HUES48 (cell line): ENCODE measurements at regions not wholly inside any gene's neighbourhood (a gene's known extent, or its start where the extent isn't known, plus 50 kb on each side); places are given as distances from the start of the nearest gene placed in this dataset.

Source experiments
- H3K27ac ChIP-seq: one replicate; pipeline ENCODE4 v1.7.0; 2013; ENCODE audit warnings: low read depth, low read length, inconsistent platforms
- H3K27me3 ChIP-seq: 2 replicates; pipeline ENCODE4 v1.6.1; 2013; ENCODE audit warnings: mild to moderate bottlenecking, low read length; ENCODE audit not compliant: control insufficient read depth, insufficient read depth
- H3K36me3 ChIP-seq: 2 replicates; pipeline ENCODE4 v1.6.1; 2013; ENCODE audit warnings: low read length; ENCODE audit not compliant: control insufficient read depth, insufficient read depth
- H3K4me1 ChIP-seq: 2 replicates; pipeline ENCODE4 v1.6.1; 2013; ENCODE audit warnings: mild to moderate bottlenecking, low read length; ENCODE audit not compliant: control insufficient read depth, insufficient read depth
- H3K4me3 ChIP-seq: 2 replicates; pipeline ENCODE4 v1.5.1; 2013; ENCODE audit warnings: mild to moderate bottlenecking, low read depth, low read length
- H3K9ac ChIP-seq: 2 replicates; pipeline ENCODE4 v1.6.1; 2013; ENCODE audit warnings: mild to moderate bottlenecking, low read depth, low read length, moderate library complexity
- H3K9me3 ChIP-seq: 2 replicates; pipeline ENCODE4 v1.6.1; 2013; ENCODE audit warnings: low read length; ENCODE audit not compliant: control insufficient read depth, insufficient read depth

GRCh38 chr14:89576960-89577359, 159.9 kb upstream of the FOXN3 start:
- Histone ChIP-seq H3K27ac (peak overlapping the region; percentile 72), H3K9ac (0 out of 2 replicates have a peak overlapping the region, but pooled peaks have one; percentile 28), H3K36me3 (peaks cover 12% of the 10 kb centered on the region), H3K4me3 (peak overlapping the region; percentile 19; the same call in 1 of the 2 replicates), H3K9me3 (no peaks in the 10 kb centered on the region), H3K27me3 (no peaks in the 10 kb centered on the region), H3K4me1 (peaks cover 43% of the 10 kb centered on the region)

GRCh38 chr14:89576145-89576927, 159.3 kb upstream of the FOXN3 start:
- 0 out of 2 replicates have a peak overlapping the region, but pooled peaks have one; percentile 28 for H3K9ac ChIP-seq
- peak overlapping the region; percentile 72 for H3K27ac ChIP-seq
- H3K27me3 ChIP-seq, result no peaks in the 10 kb centered on the region
- no peaks in the 10 kb centered on the region for H3K9me3 ChIP-seq
- peak overlapping the region; percentile 19; the same call in 1 of the 2 replicates for H3K4me3 ChIP-seq
- peaks cover 43% of the 10 kb centered on the region for H3K4me1 ChIP-seq
- peaks cover 6% of the 10 kb centered on the region for H3K36me3 ChIP-seq

DNA sequence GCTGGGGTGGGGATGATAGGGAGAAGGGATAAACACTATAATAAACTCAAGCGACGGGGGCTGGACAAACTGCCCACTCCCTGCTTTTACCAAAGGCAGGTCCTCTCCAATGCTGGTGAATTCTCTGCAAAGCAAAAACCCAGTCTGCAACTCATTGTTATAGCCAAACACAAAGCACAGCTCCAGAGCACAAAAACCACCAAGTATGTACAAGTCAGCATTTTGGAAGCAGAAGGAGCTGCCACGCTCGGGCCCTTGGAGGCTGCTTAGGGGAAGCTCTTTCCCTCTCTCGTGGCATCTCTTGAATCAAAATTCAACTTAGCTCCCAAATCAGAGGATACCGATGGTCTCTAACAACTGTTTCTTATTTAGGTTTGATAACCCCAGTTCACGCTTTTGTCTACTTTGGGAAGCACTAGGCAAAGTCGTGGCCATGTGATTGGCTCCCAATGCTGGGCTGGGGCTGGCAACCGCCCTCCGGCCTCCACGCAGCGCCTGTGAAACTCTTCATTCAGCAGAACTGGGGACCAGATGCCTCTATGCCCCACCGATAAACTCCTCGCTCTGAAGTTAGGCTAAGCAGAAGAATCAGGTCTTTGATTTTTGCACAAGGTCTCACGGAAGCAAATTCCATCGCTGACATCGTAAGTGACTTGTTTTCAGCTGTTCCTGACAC, 158.5 kb upstream of the FOXN3 start:
- H3K4me3 ChIP-seq, result no peak overlapping the region
- H3K9me3 ChIP-seq, result no peaks in the 10 kb centered on the region
- H3K9ac ChIP-seq, result no peak overlapping the region
- no peaks in the 10 kb centered on the region for H3K36me3 ChIP-seq
- no peaks in the 10 kb centered on the region for H3K27me3 ChIP-seq
- H3K27ac ChIP-seq, result no peak overlapping the region
- peaks cover 43% of the 10 kb centered on the region for H3K4me1 ChIP-seq

DNA sequence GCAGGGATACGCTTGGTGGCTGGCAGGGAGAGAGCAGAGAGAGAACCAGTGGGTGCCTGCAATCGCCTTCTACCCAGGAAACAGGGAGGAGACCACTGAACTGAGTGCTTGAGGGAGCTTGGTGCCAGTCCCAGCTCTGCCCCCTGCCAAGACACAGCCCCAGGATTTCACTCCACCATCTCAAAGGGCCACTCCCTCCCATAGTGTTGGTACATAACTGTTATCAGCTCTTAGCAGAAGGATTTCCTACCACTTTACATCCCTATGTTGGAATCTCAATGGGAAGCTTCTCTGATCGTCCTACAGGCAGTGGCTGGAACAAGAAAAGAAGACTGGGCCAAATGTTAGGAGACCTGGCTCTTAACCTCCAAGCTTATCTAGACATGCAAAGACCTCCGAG, 157.4 kb upstream of the FOXN3 start:
- Histone ChIP-seq H3K36me3 (no peaks in the 10 kb centered on the region), H3K4me1 (peaks cover 43% of the 10 kb centered on the region), H3K27me3 (no peaks in the 10 kb centered on the region), H3K9ac (no peak overlapping the region), H3K9me3 (no peaks in the 10 kb centered on the region), H3K27ac (no peak overlapping the region), H3K4me3 (no peak overlapping the region)

GRCh38 chr14:89573399-89573657, 156.3 kb upstream of the FOXN3 start:
- Histone ChIP-seq H3K9me3 (no peaks in the 10 kb centered on the region), H3K27me3 (no peaks in the 10 kb centered on the region), H3K9ac (no peak overlapping the region), H3K4me3 (no peak overlapping the region), H3K4me1 (peaks cover 39% of the 10 kb centered on the region), H3K27ac (no peak overlapping the region), H3K36me3 (no peaks in the 10 kb centered on the region)

- no peak overlapping the region for H3K9ac ChIP-seq
- no peak overlapping the region for H3K4me3 ChIP-seq
- H3K4me1 ChIP-seq, result peaks cover 35% of the 10 kb centered on the region
- no peak overlapping the region for H3K27ac ChIP-seq
- no peaks in the 10 kb centered on the region for H3K36me3 ChIP-seq
- H3K27me3 ChIP-seq, result no peaks in the 10 kb centered on the region
- H3K9me3 ChIP-seq, result no peaks in the 10 kb centered on the region
These were observed 155.8 kb upstream of the FOXN3 start for GRCh38 chr14:89572596-89573398.

DNA sequence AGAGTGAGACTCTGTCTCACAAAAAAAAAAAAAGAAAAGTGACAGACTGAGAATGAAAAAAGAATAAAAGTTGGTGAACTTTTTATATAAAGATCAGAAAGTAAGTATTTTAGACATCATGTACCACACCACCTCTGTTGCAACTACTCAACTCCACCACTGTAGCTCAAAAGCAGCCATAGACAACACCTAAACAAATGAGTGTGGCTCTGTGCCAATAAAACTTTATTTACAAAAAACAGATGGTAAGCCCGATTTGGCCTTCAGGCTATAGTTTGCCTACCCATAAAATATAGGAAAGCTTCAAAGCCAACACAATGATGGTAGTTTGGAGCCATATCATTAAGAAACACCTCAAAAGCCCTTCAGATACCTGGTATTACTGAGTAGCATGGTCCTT, 154.5 kb upstream of the FOXN3 start:
- no peaks in the 10 kb centered on the region for H3K9me3 ChIP-seq
- no peak overlapping the region for H3K9ac ChIP-seq
- H3K27ac ChIP-seq, result no peak overlapping the region
- H3K4me1 ChIP-seq, result peaks cover 22% of the 10 kb centered on the region
- H3K36me3 ChIP-seq, result no peaks in the 10 kb centered on the region
- no peaks in the 10 kb centered on the region for H3K27me3 ChIP-seq
- no peak overlapping the region for H3K4me3 ChIP-seq

- H3K36me3 ChIP-seq, result no peaks in the 10 kb centered on the region
- no peaks in the 10 kb centered on the region for H3K27me3 ChIP-seq
- H3K4me1 ChIP-seq, result peaks cover 10% of the 10 kb centered on the region
- no peak overlapping the region for H3K9ac ChIP-seq
- no peak overlapping the region for H3K4me3 ChIP-seq
- no peak overlapping the region for H3K27ac ChIP-seq
- no peaks in the 10 kb centered on the region for H3K9me3 ChIP-seq
These were observed 149.8 kb upstream of the FOXN3 start for GRCh38 chr14:89566644-89567415.

- H3K36me3 ChIP-seq, result no peaks in the 10 kb centered on the region
- no peak overlapping the region for H3K27ac ChIP-seq
- peaks cover 10% of the 10 kb centered on the region for H3K4me1 ChIP-seq
- H3K4me3 ChIP-seq, result no peak overlapping the region
- H3K9ac ChIP-seq, result no peak overlapping the region
- no peaks in the 10 kb centered on the region for H3K9me3 ChIP-seq
- no peaks in the 10 kb centered on the region for H3K27me3 ChIP-seq
These were observed 149.1 kb upstream of the FOXN3 start for GRCh38 chr14:89566180-89566579.

DNA sequence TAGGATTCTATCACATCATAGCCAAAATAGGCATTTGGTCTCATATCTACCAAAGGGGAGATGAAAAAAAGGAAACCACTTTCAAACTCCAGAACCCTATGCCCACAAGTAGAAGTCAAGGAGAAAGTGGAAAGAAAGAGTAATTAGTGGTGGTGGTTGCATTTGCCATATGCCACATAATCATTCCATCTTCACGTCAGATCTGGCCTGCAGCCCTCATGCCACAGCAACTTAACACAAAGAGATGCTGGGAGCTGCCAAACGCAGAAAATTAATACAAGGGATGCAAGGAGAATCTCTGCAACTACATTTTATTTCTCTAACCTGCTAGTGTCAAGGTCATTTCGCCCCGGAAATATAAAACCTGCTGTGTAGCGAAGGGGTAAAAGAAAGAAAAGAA, 148.6 kb upstream of the FOXN3 start:
- no peak overlapping the region for H3K27ac ChIP-seq
- H3K4me3 ChIP-seq, result no peak overlapping the region
- H3K9me3 ChIP-seq, result no peaks in the 10 kb centered on the region
- H3K4me1 ChIP-seq, result peaks cover 10% of the 10 kb centered on the region
- no peak overlapping the region for H3K9ac ChIP-seq
- no peaks in the 10 kb centered on the region for H3K27me3 ChIP-seq
- no peaks in the 10 kb centered on the region for H3K36me3 ChIP-seq
